ENCODE measurements at regions not wholly inside any gene's neighbourhood (a gene's known extent, or its start where the extent isn't known, plus 50 kb on each side); places are given as distances from the start of the nearest gene placed in this dataset.

GRCh38 chr3:59313365-59313764 is 263.5 kb upstream of the CFAP20DC start:
- no peaks in the 10 kb centered on the region for H3K9me3 ChIP-seq
- H3K4me1 ChIP-seq (ENCODE audit: control insufficient read depth in 1 of 2, low read depth in 2 of 2): no peaks in the 10 kb centered on the region
- H3K27me3 ChIP-seq (replicated peaks; ENCODE audit: insufficient read depth): no peaks in the 10 kb centered on the region
- DNase-seq (ENCODE audit: low spot score) (no peak), ATAC-seq (ENCODE audit: insufficient number of reproducible peaks, low FRiP score, low read depth) (no peak)
- no peak overlapping the region for H3K4me3 ChIP-seq
- H3K27ac ChIP-seq: no peak overlapping the region
- no peaks in the 10 kb centered on the region for H3K36me3 ChIP-seq
- no peak for TF ChIP-seq CTCF (IDR thresholded peaks at IDR 0.05)

GRCh38 chr3:59311231-59311630 is 261.4 kb upstream of the CFAP20DC start:
- Histone ChIP-seq H3K4me3 (no peak overlapping the region), H3K27ac (no peak overlapping the region), H3K4me1 (ENCODE audit: control insufficient read depth in 1 of 2, low read depth in 2 of 2) (no peaks in the 10 kb centered on the region), H3K9me3 (no peaks in the 10 kb centered on the region), H3K36me3 (no peaks in the 10 kb centered on the region), H3K27me3 (replicated peaks; ENCODE audit: insufficient read depth) (no peaks in the 10 kb centered on the region)
- ATAC-seq (ENCODE audit: insufficient number of reproducible peaks, low FRiP score, low read depth): no peak
- TF ChIP-seq CTCF (IDR thresholded peaks at IDR 0.05): no peak
- DNase-seq (ENCODE audit: low spot score): no peak

GRCh38 chr3:59310736-59311135 is 260.9 kb upstream of the CFAP20DC start:
- Histone ChIP-seq H3K4me3 (no peak overlapping the region), H3K9me3 (no peaks in the 10 kb centered on the region), H3K27me3 (replicated peaks; ENCODE audit: insufficient read depth) (no peaks in the 10 kb centered on the region), H3K36me3 (no peaks in the 10 kb centered on the region), H3K4me1 (ENCODE audit: control insufficient read depth in 1 of 2, low read depth in 2 of 2) (no peaks in the 10 kb centered on the region), H3K27ac (no peak overlapping the region)
- DNase-seq (ENCODE audit: low spot score) (no peak), ATAC-seq (ENCODE audit: insufficient number of reproducible peaks, low FRiP score, low read depth) (no peak)
- TF ChIP-seq CTCF (IDR thresholded peaks at IDR 0.05): no peak

- no peak for TF ChIP-seq CTCF (IDR thresholded peaks at IDR 0.05)
- Histone ChIP-seq H3K36me3 (no peaks in the 10 kb centered on the region), H3K4me1 (ENCODE audit: control insufficient read depth in 1 of 2, low read depth in 2 of 2) (no peaks in the 10 kb centered on the region), H3K27ac (no peak overlapping the region), H3K9me3 (no peaks in the 10 kb centered on the region), H3K27me3 (replicated peaks; ENCODE audit: insufficient read depth) (no peaks in the 10 kb centered on the region), H3K4me3 (no peak overlapping the region)
- ATAC-seq (ENCODE audit: insufficient number of reproducible peaks, low FRiP score, low read depth): no peak
- DNase-seq (ENCODE audit: low spot score): no peak
Measured at GRCh38 chr3:59308684-59309083, 258.9 kb upstream of the CFAP20DC start.

- Histone ChIP-seq H3K4me3 (no peak overlapping the region), H3K27ac (no peak overlapping the region), H3K27me3 (replicated peaks; ENCODE audit: insufficient read depth) (no peaks in the 10 kb centered on the region), H3K4me1 (ENCODE audit: control insufficient read depth in 1 of 2, low read depth in 2 of 2) (no peaks in the 10 kb centered on the region), H3K9me3 (no peaks in the 10 kb centered on the region), H3K36me3 (no peaks in the 10 kb centered on the region)
- no peak for ATAC-seq (ENCODE audit: insufficient number of reproducible peaks, low FRiP score, low read depth)
- TF ChIP-seq CTCF (IDR thresholded peaks at IDR 0.05): no peak
- no peak for DNase-seq (ENCODE audit: low spot score)
Measured at GRCh38 chr3:59308001-59308400, 258.2 kb upstream of the CFAP20DC start.
